ENCODE measurements at regions not wholly inside any gene's neighbourhood (a gene's known extent, or its start where the extent isn't known, plus 50 kb on each side); places are given as distances from the start of the nearest gene placed in this dataset.

GRCh38 chr6:166765234-166765541, 138.1 kb upstream of the RPS6KA2 start:
- DNase-seq (ENCODE audit: low spot score) = no peak
- Histone ChIP-seq H3K9ac (ENCODE audit: low read depth, low read length, poor library complexity) (no peak overlapping the region), H2BK120ac (ENCODE audit: low read depth, low read length) (no peak overlapping the region), H3K9me3 (replicated peaks in 1 of 2; ENCODE audit: control insufficient read depth in 2 of 2, insufficient read depth in 1 of 2, low read depth in 1 of 2, low read length in 2 of 2) (peaks cover 0 to 4% of the 10 kb centered on the region in 2 donors), H3K27ac (replicated peaks; ENCODE audit: low read length) (no peak overlapping the region), H3K4me3 (ENCODE audit: low read length in 2 of 2) (no peak overlapping the region), H2AFZ (ENCODE audit: low read length) (no peak overlapping the region), H3K4me2 (ENCODE audit: insufficient read depth, low read length, poor library complexity, severe bottlenecking) (no peak overlapping the region), H2AK5ac (ENCODE audit: low read depth, low read length) (peak overlapping the region; percentile 15), H4K8ac (ENCODE audit: low read depth, low read length) (no peak overlapping the region), H3K4ac (ENCODE audit: low read length) (no peak overlapping the region), H4K91ac (ENCODE audit: low read depth, low read length, poor library complexity) (no peak overlapping the region), H2BK5ac (ENCODE audit: low read length) (no peak overlapping the region), H2BK15ac (ENCODE audit: low read length) (no peak overlapping the region), H3K14ac (ENCODE audit: low read length) (peak overlapping the region; percentile 83), H3K18ac (ENCODE audit: low read length) (no peak overlapping the region), H2BK12ac (ENCODE audit: low read length) (no peak overlapping the region), H3K27me3 (ENCODE audit: control insufficient read depth in 3 of 3, insufficient read depth in 3 of 3, low read depth in 1 of 3, low read length in 3 of 3) (no peaks in the 10 kb centered on the region), H3K36me3 (replicated peaks in 1 of 2; ENCODE audit: control insufficient read depth in 2 of 2, insufficient read depth in 2 of 2, low read length in 2 of 2) (no peaks in the 10 kb centered on the region), H3K23ac (ENCODE audit: low read depth, low read length, poor library complexity) (no peak overlapping the region), H3K4me1 (ENCODE audit: control insufficient read depth in 2 of 2, insufficient read depth in 1 of 2, low read depth in 1 of 2, low read length in 2 of 2) (peaks cover 4 to 10% of the 10 kb centered on the region in 2 donors), H3K79me1 (ENCODE audit: low read depth, low read length) (no peaks in the 10 kb centered on the region)
- WGBS, 2 donors (ENCODE audit: extremely low coverage in 2 of 2, insufficient read length in 2 of 2, insufficient replicate concordance in 1 of 2) = no CpG with 5 or more reads among the region's 14 CpGs

GRCh38 chr6:166764473-166765233, 137.6 kb upstream of the RPS6KA2 start:
- peak overlapping the region; percentile 83 for H3K14ac ChIP-seq (ENCODE audit: low read length)
- peaks cover 5 to 11% of the 10 kb centered on the region in 2 donors for H3K4me1 ChIP-seq (ENCODE audit: control insufficient read depth in 2 of 2, insufficient read depth in 1 of 2, low read depth in 1 of 2, low read length in 2 of 2)
- H2AK5ac ChIP-seq (ENCODE audit: low read depth, low read length) = peak overlapping the region; percentile 38
- H2AFZ ChIP-seq (ENCODE audit: low read length) = no peak overlapping the region
- no CpG with 5 or more reads among the region's 24 CpGs for WGBS, 2 donors (ENCODE audit: extremely low coverage in 2 of 2, insufficient read length in 2 of 2, insufficient replicate concordance in 1 of 2)
- no peak for DNase-seq (ENCODE audit: low spot score)
- H2BK120ac ChIP-seq (ENCODE audit: low read depth, low read length) = no peak overlapping the region
- no peak overlapping the region for H3K27ac ChIP-seq (replicated peaks; ENCODE audit: low read length)
- peak overlapping the region; percentile 46 for H3K9ac ChIP-seq (ENCODE audit: low read depth, low read length, poor library complexity)
- peak overlapping the region; percentile 66 for H3K18ac ChIP-seq (ENCODE audit: low read length)
- H2BK12ac ChIP-seq (ENCODE audit: low read length) = no peak overlapping the region
- peak overlapping the region; percentile 66 for H3K23ac ChIP-seq (ENCODE audit: low read depth, low read length, poor library complexity)
- H4K8ac ChIP-seq (ENCODE audit: low read depth, low read length) = no peak overlapping the region
- no peaks in the 10 kb centered on the region for H3K36me3 ChIP-seq (replicated peaks in 1 of 2; ENCODE audit: control insufficient read depth in 2 of 2, insufficient read depth in 2 of 2, low read length in 2 of 2)
- no peaks in the 10 kb centered on the region for H3K27me3 ChIP-seq (ENCODE audit: control insufficient read depth in 3 of 3, insufficient read depth in 3 of 3, low read depth in 1 of 3, low read length in 3 of 3)
- H2BK5ac ChIP-seq (ENCODE audit: low read length) = no peak overlapping the region
- H3K4me2 ChIP-seq (ENCODE audit: insufficient read depth, low read length, poor library complexity, severe bottlenecking) = no peak overlapping the region
- H3K79me1 ChIP-seq (ENCODE audit: low read depth, low read length) = no peaks in the 10 kb centered on the region
- H3K9me3 ChIP-seq (replicated peaks in 1 of 2; ENCODE audit: control insufficient read depth in 2 of 2, insufficient read depth in 1 of 2, low read depth in 1 of 2, low read length in 2 of 2) = peaks cover 0 to 4% of the 10 kb centered on the region in 2 donors
- H2BK15ac ChIP-seq (ENCODE audit: low read length) = no peak overlapping the region
- H4K91ac ChIP-seq (ENCODE audit: low read depth, low read length, poor library complexity) = no peak overlapping the region
- no peak overlapping the region for H3K4ac ChIP-seq (ENCODE audit: low read length)
- H3K4me3 ChIP-seq (ENCODE audit: low read length in 2 of 2) = no peak overlapping the region

- Histone ChIP-seq H2BK12ac (ENCODE audit: low read length) (no peak overlapping the region), H3K9ac (ENCODE audit: low read depth, low read length, poor library complexity) (peak overlapping the region; percentile 46), H2AK5ac (ENCODE audit: low read depth, low read length) (peak overlapping the region; percentile 38), H3K4me3 (ENCODE audit: low read length in 2 of 2) (no peak overlapping the region), H3K4ac (ENCODE audit: low read length) (no peak overlapping the region), H4K8ac (ENCODE audit: low read depth, low read length) (no peak overlapping the region), H2BK120ac (ENCODE audit: low read depth, low read length) (no peak overlapping the region), H2AFZ (ENCODE audit: low read length) (no peak overlapping the region), H3K36me3 (replicated peaks in 1 of 2; ENCODE audit: control insufficient read depth in 2 of 2, insufficient read depth in 2 of 2, low read length in 2 of 2) (no peaks in the 10 kb centered on the region), H4K91ac (ENCODE audit: low read depth, low read length, poor library complexity) (no peak overlapping the region), H3K27me3 (ENCODE audit: control insufficient read depth in 3 of 3, insufficient read depth in 3 of 3, low read depth in 1 of 3, low read length in 3 of 3) (no peaks in the 10 kb centered on the region), H3K18ac (ENCODE audit: low read length) (peak overlapping the region; percentile 66), H3K9me3 (replicated peaks in 1 of 2; ENCODE audit: control insufficient read depth in 2 of 2, insufficient read depth in 1 of 2, low read depth in 1 of 2, low read length in 2 of 2) (peaks cover 0 to 4% of the 10 kb centered on the region in 2 donors), H3K23ac (ENCODE audit: low read depth, low read length, poor library complexity) (peak overlapping the region; percentile 66), H3K4me1 (ENCODE audit: control insufficient read depth in 2 of 2, insufficient read depth in 1 of 2, low read depth in 1 of 2, low read length in 2 of 2) (peaks cover 11 to 12% of the 10 kb centered on the region in 2 donors), H3K4me2 (ENCODE audit: insufficient read depth, low read length, poor library complexity, severe bottlenecking) (no peak overlapping the region), H3K27ac (replicated peaks; ENCODE audit: low read length) (no peak overlapping the region), H3K14ac (ENCODE audit: low read length) (no peak overlapping the region), H2BK15ac (ENCODE audit: low read length) (no peak overlapping the region), H3K79me1 (ENCODE audit: low read depth, low read length) (no peaks in the 10 kb centered on the region), H2BK5ac (ENCODE audit: low read length) (no peak overlapping the region)
- DNase-seq (ENCODE audit: low spot score) = no peak
- no CpG with 5 or more reads among the region's 37 CpGs for WGBS, 2 donors (ENCODE audit: extremely low coverage in 2 of 2, insufficient read length in 2 of 2, insufficient replicate concordance in 1 of 2)
Measured at GRCh38 chr6:166763606-166764472, 136.8 kb upstream of the RPS6KA2 start.

- Histone ChIP-seq H3K4me1 (ENCODE audit: control insufficient read depth in 2 of 2, insufficient read depth in 1 of 2, low read depth in 1 of 2, low read length in 2 of 2) (peaks cover 21 to 24% of the 10 kb centered on the region in 2 donors), H3K4ac (ENCODE audit: low read length) (no peak overlapping the region), H3K4me2 (ENCODE audit: insufficient read depth, low read length, poor library complexity, severe bottlenecking) (no peak overlapping the region), H2BK12ac (ENCODE audit: low read length) (no peak overlapping the region), H3K9ac (ENCODE audit: low read depth, low read length, poor library complexity) (no peak overlapping the region), H3K4me3 (ENCODE audit: low read length in 2 of 2) (no peak overlapping the region), H3K79me1 (ENCODE audit: low read depth, low read length) (no peaks in the 10 kb centered on the region), H4K8ac (ENCODE audit: low read depth, low read length) (no peak overlapping the region), H3K18ac (ENCODE audit: low read length) (no peak overlapping the region), H2BK5ac (ENCODE audit: low read length) (no peak overlapping the region), H3K27ac (replicated peaks; ENCODE audit: low read length) (no peak overlapping the region), H2AFZ (ENCODE audit: low read length) (no peak overlapping the region), H4K91ac (ENCODE audit: low read depth, low read length, poor library complexity) (no peak overlapping the region), H3K14ac (ENCODE audit: low read length) (no peak overlapping the region), H3K23ac (ENCODE audit: low read depth, low read length, poor library complexity) (no peak overlapping the region), H2BK120ac (ENCODE audit: low read depth, low read length) (no peak overlapping the region), H2AK5ac (ENCODE audit: low read depth, low read length) (no peak overlapping the region), H2BK15ac (ENCODE audit: low read length) (no peak overlapping the region), H3K9me3 (replicated peaks in 1 of 2; ENCODE audit: control insufficient read depth in 2 of 2, insufficient read depth in 1 of 2, low read depth in 1 of 2, low read length in 2 of 2) (peaks cover 0 to 4% of the 10 kb centered on the region in 2 donors), H3K36me3 (replicated peaks in 1 of 2; ENCODE audit: control insufficient read depth in 2 of 2, insufficient read depth in 2 of 2, low read length in 2 of 2) (no peaks in the 10 kb centered on the region), H3K27me3 (ENCODE audit: control insufficient read depth in 3 of 3, insufficient read depth in 3 of 3, low read depth in 1 of 3, low read length in 3 of 3) (no peaks in the 10 kb centered on the region)
- no peak for DNase-seq (ENCODE audit: low spot score)
- no CpG with 5 or more reads among the region's 9 CpGs for WGBS, 2 donors (ENCODE audit: extremely low coverage in 2 of 2, insufficient read length in 2 of 2, insufficient replicate concordance in 1 of 2)
Measured at GRCh38 chr6:166761801-166762200, 134.8 kb upstream of the RPS6KA2 start.
